ENCODE measurements at regions not wholly inside any gene's neighbourhood (a gene's known extent, or its start where the extent isn't known, plus 50 kb on each side); places are given as distances from the start of the nearest gene placed in this dataset.
"Not testable (repeated sequence)": the region's sequence is repeated elsewhere in the genome, so short reads cannot be mapped to it uniquely, and the experiment has no call there.

GRCh38 chr16:29330623-29331022 is 75.9 kb downstream of the NPIPB11 start:
- not testable (repeated sequence) for TF ChIP-seq ZNF253 (CRISPR knock-in tag; IDR thresholded peaks at IDR 0.05; ENCODE audit: borderline replicate concordance); DRAP1 (CRISPR knock-in tag; IDR thresholded peaks at IDR 0.05); HOXA9 (CRISPR knock-in tag; IDR thresholded peaks at IDR 0.05; ENCODE audit: borderline replicate concordance); MNT (IDR thresholded peaks at IDR 0.05); MXI1 (IDR thresholded peaks at IDR 0.05; ENCODE audit: borderline replicate concordance, low read depth, low read length); XRCC5 (optimal IDR thresholded peaks at IDR 0.05; ENCODE audit: low read length); RAD21 (CRISPR knock-in tag; IDR thresholded peaks at IDR 0.05); ZFP37 (CRISPR knock-in tag; IDR thresholded peaks at IDR 0.05; ENCODE audit: borderline replicate concordance); ETV6 (CRISPR knock-in tag; conservative IDR thresholded peaks at IDR 0.05); ATRX (CRISPR knock-in tag; IDR thresholded peaks at IDR 0.05; ENCODE audit: borderline replicate concordance)

Data from HepG2 (cell line).